SK-N-SH treated with all-trans-retinoic acid at 6 μM for 48 hours (cell line): ENCODE measurements at regions not wholly inside any gene's neighbourhood (a gene's known extent, or its start where the extent isn't known, plus 50 kb on each side); places are given as distances from the start of the nearest gene placed in this dataset.
"Not testable (repeated sequence)": the region's sequence is repeated elsewhere in the genome, so short reads cannot be mapped to it uniquely, and the experiment has no call there.

Experiments
- ATAC-seq: fragments of 200-7000 bp; cut with Tn5 transposase; 3 replicates; pipeline ENCODE4 v1.9.1; 2020; ENCODE audit warnings: mild to moderate bottlenecking, moderate library complexity
- ARNTL ChIP-seq: fragments of 450-650 bp; formaldehyde crosslinking; IDR thresholded peaks from 2 replicates; pipeline ENCODE4 v1.5.0; 2020; ENCODE audit warnings: low read depth, mild to moderate bottlenecking, moderate library complexity, borderline replicate concordance
- BACH2 ChIP-seq: fragments of 250-450 bp; sonication (Bioruptor Pico); IDR thresholded peaks from 2 replicates; pipeline ENCODE4 v1.9.0; 2021; ENCODE audit warnings: mild to moderate bottlenecking, borderline replicate concordance
- CSDC2 ChIP-seq: fragments of 250-450 bp; sonication (Bioruptor Pico); IDR thresholded peaks from 2 replicates; pipeline ENCODE4 v1.5.0; 2020; ENCODE audit warnings: mild to moderate bottlenecking, moderate library complexity
- CSRNP3 ChIP-seq: fragments of 250-450 bp; sonication (Bioruptor Pico); IDR thresholded peaks from 2 replicates; pipeline ENCODE4 v1.5.1; 2021; ENCODE audit warnings: mild to moderate bottlenecking, moderate library complexity
- ESRRG ChIP-seq: fragments of 250-450 bp; sonication (Bioruptor Pico); IDR thresholded peaks from 2 replicates; pipeline ENCODE4 v1.6.1; 2021; ENCODE audit warnings: mild to moderate bottlenecking
- GLIS3 ChIP-seq: fragments of 250-450 bp; sonication (Bioruptor Pico); IDR thresholded peaks from 2 replicates; pipeline ENCODE4 v1.5.0; 2020; ENCODE audit warnings: mild to moderate bottlenecking, moderate library complexity
- ISL1 ChIP-seq: fragments of 250-450 bp; sonication (Bioruptor Pico); IDR thresholded peaks from 2 replicates; pipeline ENCODE4 v2.1.2; 2022; ENCODE audit warnings: mild to moderate bottlenecking, moderate library complexity
- OSR1 ChIP-seq: fragments of 250-450 bp; sonication (Bioruptor Pico); IDR thresholded peaks from 2 replicates; pipeline ENCODE4 v1.8.0; 2022; ENCODE audit warnings: moderate library complexity, mild to moderate bottlenecking, inconsistent platforms
- PATZ1 ChIP-seq: fragments of 250-450 bp; sonication (Bioruptor Pico); IDR thresholded peaks from 2 replicates; pipeline ENCODE4 v1.8.0; 2020; ENCODE audit warnings: mild to moderate bottlenecking, moderate library complexity, borderline replicate concordance
- POU6F1 ChIP-seq: fragments of 250-450 bp; sonication (Bioruptor Pico); IDR thresholded peaks from 2 replicates; pipeline ENCODE4 v1.8.0; 2021; ENCODE audit warnings: low read depth, mild to moderate bottlenecking, moderate library complexity, borderline replicate concordance
- PPARA ChIP-seq: fragments of 250-450 bp; sonication (Bioruptor Pico); IDR thresholded peaks from 2 replicates; pipeline ENCODE4 v1.5.0; 2020; ENCODE audit warnings: mild to moderate bottlenecking, borderline replicate concordance
- RARB ChIP-seq: fragments of 250-450 bp; sonication (Bioruptor Pico); IDR thresholded peaks from 2 replicates; pipeline ENCODE4 v1.8.0; 2021; ENCODE audit warnings: mild to moderate bottlenecking, moderate library complexity
- SNAI2 ChIP-seq: fragments of 250-450 bp; sonication (Bioruptor Pico); IDR thresholded peaks from 2 replicates; pipeline ENCODE4 v1.5.0; 2020; ENCODE audit warnings: mild to moderate bottlenecking, moderate library complexity
- TCF4 ChIP-seq: fragments of 250-450 bp; sonication (Bioruptor Pico); IDR thresholded peaks from 2 replicates; pipeline ENCODE4 v1.8.0; 2021; ENCODE audit warnings: mild to moderate bottlenecking, moderate library complexity, borderline replicate concordance
- TOX ChIP-seq: fragments of 250-450 bp; sonication (Bioruptor Pico); IDR thresholded peaks from 2 replicates; pipeline ENCODE4 v1.8.0; 2021; ENCODE audit warnings: mild to moderate bottlenecking, moderate library complexity, borderline replicate concordance
- TSHZ2 ChIP-seq: fragments of 250-450 bp; sonication (Bioruptor Pico); IDR thresholded peaks from 2 replicates; pipeline ENCODE4 v1.5.0; 2020; ENCODE audit warnings: mild to moderate bottlenecking, moderate library complexity
- ZC3H10 ChIP-seq: fragments of 250-450 bp; sonication (Bioruptor Pico); IDR thresholded peaks from 2 replicates; pipeline ENCODE4 v1.5.1; 2021; ENCODE audit warnings: mild to moderate bottlenecking, moderate library complexity
- ZFP30 ChIP-seq: fragments of 450-650 bp; formaldehyde crosslinking; IDR thresholded peaks from 2 replicates; pipeline ENCODE4 v1.5.0; 2022; ENCODE audit warnings: mild to moderate bottlenecking, moderate library complexity
- ZNF565 ChIP-seq: fragments of 450-650 bp; formaldehyde crosslinking; conservative IDR thresholded peaks from 2 replicates; pipeline ENCODE4 v1.5.0; 2020; ENCODE audit warnings: low read depth, mild to moderate bottlenecking, moderate library complexity
- ZNF70 ChIP-seq: fragments of 450-650 bp; formaldehyde crosslinking; IDR thresholded peaks from 2 replicates; pipeline ENCODE4 v1.5.0; 2020; ENCODE audit warnings: mild to moderate bottlenecking, moderate library complexity
- ZNF8 ChIP-seq: fragments of 450-650 bp; formaldehyde crosslinking; IDR thresholded peaks from 2 replicates; pipeline ENCODE4 v1.5.0; 2020; ENCODE audit warnings: mild to moderate bottlenecking, moderate library complexity

GRCh38 chr10:38226385-38226784, 132.2 kb downstream of the ZNF37A start:
- no peak for ATAC-seq
- no peak for TF ChIP-seq SNAI2 (CRISPR knock-in tag)
- no peak for TF ChIP-seq ZFP30
- no peak for TF ChIP-seq TSHZ2 (CRISPR knock-in tag)
- no peak for TF ChIP-seq TCF4 (CRISPR knock-in tag)
- no peak for TF ChIP-seq ARNTL
- no peak for TF ChIP-seq GLIS3 (CRISPR knock-in tag)
- TF ChIP-seq CSDC2 (CRISPR knock-in tag): no peak
- no peak for TF ChIP-seq ZNF70
- TF ChIP-seq RARB: no peak
- TF ChIP-seq PATZ1 (CRISPR knock-in tag): no peak
- no peak for TF ChIP-seq TOX (CRISPR knock-in tag)
- TF ChIP-seq ESRRG: no peak
- TF ChIP-seq PPARA: no peak

GRCh38 chr10:38228394-38228793, 134.3 kb downstream of the ZNF37A start:
- TF ChIP-seq ZNF8 (no peak), ZC3H10 (CRISPR knock-in tag) (no peak), ZNF565 (CRISPR knock-in tag) (no peak), POU6F1 (CRISPR knock-in tag) (no peak), TOX (CRISPR knock-in tag) (no peak), ESRRG (no peak), CSRNP3 (CRISPR knock-in tag) (no peak), BACH2 (CRISPR knock-in tag) (no peak), PPARA (no peak), ISL1 (no peak), OSR1 (no peak), TCF4 (CRISPR knock-in tag) (no peak), TSHZ2 (CRISPR knock-in tag) (no peak)
- TF ChIP-seq, all 23 proteins: peak for 0
- ATAC-seq: no peak

GRCh38 chr10:38238479-38238878, 144.3 kb downstream of the ZNF37A start:
- not testable (repeated sequence) for ATAC-seq

GRCh38 chr10:38242061-38242649, 148.0 kb downstream of the ZNF37A start:
- not testable (repeated sequence) for ATAC-seq

GRCh38 chr10:38248113-38248512, 154.0 kb downstream of the ZNF37A start:
- ATAC-seq: not testable (repeated sequence)

GRCh38 chr10:38252551-38252950, 158.4 kb downstream of the ZNF37A start:
- ATAC-seq: not testable (repeated sequence)

- ATAC-seq: not testable (repeated sequence)
Measured at GRCh38 chr10:38267555-38267954, 173.4 kb downstream of the ZNF37A start.

GRCh38 chr10:38271031-38271430, 176.9 kb downstream of the ZNF37A start:
- not testable (repeated sequence) for ATAC-seq
